ENCODE measurements at regions not wholly inside any gene's neighbourhood (a gene's known extent, or its start where the extent isn't known, plus 50 kb on each side); places are given as distances from the start of the nearest gene placed in this dataset.

GRCh38 chr20:22511943-22512910 lies 72.1 kb downstream of the FOXA2 start:
- no peaks in the 10 kb centered on the region for H3K4me1 ChIP-seq
- H3K9me3 ChIP-seq, result no peaks in the 10 kb centered on the region
- no peak for DNase-seq (ENCODE audit: low spot score in 2 of 2)
- no peaks in the 10 kb centered on the region for H3K36me3 ChIP-seq (replicated peaks)
- H3K27me3 ChIP-seq (ENCODE audit: low read depth), result no peaks in the 10 kb centered on the region
- H3K4me3 ChIP-seq, result no peak overlapping the region
- in situ Hi-C loops (cut with MboI; ENCODE audit: low sequenced_read_pairs), result no loop called here

- no peaks in the 10 kb centered on the region for H3K9me3 ChIP-seq
- H3K4me1 ChIP-seq, result no peaks in the 10 kb centered on the region
- H3K4me3 ChIP-seq, result no peak overlapping the region
- no peak for DNase-seq (ENCODE audit: low spot score in 2 of 2)
- in situ Hi-C loops (cut with MboI; ENCODE audit: low sequenced_read_pairs), result no loop called here
- H3K27me3 ChIP-seq (ENCODE audit: low read depth), result no peaks in the 10 kb centered on the region
- no peaks in the 10 kb centered on the region for H3K36me3 ChIP-seq (replicated peaks)
Observed at GRCh38 chr20:22509843-22510147, 74.6 kb downstream of the FOXA2 start.

GRCh38 chr20:22509090-22509842 lies 75.1 kb downstream of the FOXA2 start:
- Histone ChIP-seq H3K9me3 (no peaks in the 10 kb centered on the region), H3K27me3 (ENCODE audit: low read depth) (no peaks in the 10 kb centered on the region), H3K36me3 (replicated peaks) (no peaks in the 10 kb centered on the region), H3K4me3 (no peak overlapping the region), H3K4me1 (no peaks in the 10 kb centered on the region)
- in situ Hi-C loops (cut with MboI; ENCODE audit: low sequenced_read_pairs), result no loop called here
- DNase-seq (ENCODE audit: low spot score in 2 of 2), result no peak

GRCh38 chr20:22508426-22508825 lies 75.9 kb downstream of the FOXA2 start:
- H3K4me3 ChIP-seq, result no peak overlapping the region
- H3K4me1 ChIP-seq, result no peaks in the 10 kb centered on the region
- no peak for DNase-seq (ENCODE audit: low spot score in 2 of 2)
- H3K36me3 ChIP-seq (replicated peaks), result no peaks in the 10 kb centered on the region
- no peaks in the 10 kb centered on the region for H3K9me3 ChIP-seq
- H3K27me3 ChIP-seq (ENCODE audit: low read depth), result no peaks in the 10 kb centered on the region
- in situ Hi-C loops (cut with MboI; ENCODE audit: low sequenced_read_pairs), result no loop called here

- Histone ChIP-seq H3K9me3 (no peaks in the 10 kb centered on the region), H3K27me3 (ENCODE audit: low read depth) (no peaks in the 10 kb centered on the region), H3K4me3 (no peak overlapping the region), H3K36me3 (replicated peaks) (no peaks in the 10 kb centered on the region), H3K4me1 (no peaks in the 10 kb centered on the region)
- DNase-seq (ENCODE audit: low spot score in 2 of 2), result no peak
- in situ Hi-C loops (cut with MboI; ENCODE audit: low sequenced_read_pairs), result no loop called here
Observed at GRCh38 chr20:22507240-22507961, 77.0 kb downstream of the FOXA2 start.

GRCh38 chr20:22506827-22507226 lies 77.5 kb downstream of the FOXA2 start:
- DNase-seq (ENCODE audit: low spot score in 2 of 2), result no peak
- in situ Hi-C loops (cut with MboI; ENCODE audit: low sequenced_read_pairs), result no loop called here
- no peaks in the 10 kb centered on the region for H3K9me3 ChIP-seq
- no peaks in the 10 kb centered on the region for H3K36me3 ChIP-seq (replicated peaks)
- no peak overlapping the region for H3K4me3 ChIP-seq
- H3K4me1 ChIP-seq, result no peaks in the 10 kb centered on the region
- no peaks in the 10 kb centered on the region for H3K27me3 ChIP-seq (ENCODE audit: low read depth)

- Histone ChIP-seq H3K9me3 (no peaks in the 10 kb centered on the region), H3K27me3 (ENCODE audit: low read depth) (no peaks in the 10 kb centered on the region), H3K4me1 (no peaks in the 10 kb centered on the region), H3K36me3 (replicated peaks) (no peaks in the 10 kb centered on the region), H3K4me3 (no peak overlapping the region)
- in situ Hi-C loops (cut with MboI; ENCODE audit: low sequenced_read_pairs), result no loop called here
- no peak for DNase-seq (ENCODE audit: low spot score in 2 of 2)
Observed at GRCh38 chr20:22504829-22505377, 79.5 kb downstream of the FOXA2 start.

- H3K4me3 ChIP-seq, result no peak overlapping the region
- H3K36me3 ChIP-seq (replicated peaks), result no peaks in the 10 kb centered on the region
- no peaks in the 10 kb centered on the region for H3K4me1 ChIP-seq
- H3K9me3 ChIP-seq, result no peaks in the 10 kb centered on the region
- in situ Hi-C loops (cut with MboI; ENCODE audit: low sequenced_read_pairs), result no loop called here
- no peaks in the 10 kb centered on the region for H3K27me3 ChIP-seq (ENCODE audit: low read depth)
- DNase-seq (ENCODE audit: low spot score in 2 of 2), result no peak
Observed at GRCh38 chr20:22503577-22503976, 80.8 kb downstream of the FOXA2 start.

GRCh38 chr20:22502731-22503191 lies 81.6 kb downstream of the FOXA2 start:
- in situ Hi-C loops (cut with MboI; ENCODE audit: low sequenced_read_pairs), result no loop called here

GRCh38 chr20:22501566-22502344 lies 82.6 kb downstream of the FOXA2 start:
- no peak for DNase-seq (ENCODE audit: low spot score in 2 of 2)
- in situ Hi-C loops (cut with MboI; ENCODE audit: low sequenced_read_pairs), result no loop called here
- Histone ChIP-seq H3K4me1 (no peaks in the 10 kb centered on the region), H3K4me3 (no peak overlapping the region), H3K9me3 (no peaks in the 10 kb centered on the region), H3K27me3 (ENCODE audit: low read depth) (no peaks in the 10 kb centered on the region), H3K36me3 (replicated peaks) (no peaks in the 10 kb centered on the region)

More at GRCh38 chr20:22502731-22503191, 81.6 kb downstream of the FOXA2 start:
- Histone ChIP-seq H3K4me3 (no peak overlapping the region), H3K4me1 (no peaks in the 10 kb centered on the region), H3K9me3 (no peaks in the 10 kb centered on the region), H3K27me3 (ENCODE audit: low read depth) (no peaks in the 10 kb centered on the region), H3K36me3 (replicated peaks) (no peaks in the 10 kb centered on the region)
- DNase-seq (ENCODE audit: low spot score in 2 of 2), result no peak

- H3K9me3 ChIP-seq, result no peaks in the 10 kb centered on the region
- no peaks in the 10 kb centered on the region for H3K4me1 ChIP-seq
- no peaks in the 10 kb centered on the region for H3K36me3 ChIP-seq (replicated peaks)
- no peak overlapping the region for H3K4me3 ChIP-seq
- in situ Hi-C loops (cut with MboI; ENCODE audit: low sequenced_read_pairs), result no loop called here
- DNase-seq (ENCODE audit: low spot score in 2 of 2), result no peak
- H3K27me3 ChIP-seq (ENCODE audit: low read depth), result no peaks in the 10 kb centered on the region
Observed at GRCh38 chr20:22501034-22501433, 83.3 kb downstream of the FOXA2 start.

- no peaks in the 10 kb centered on the region for H3K27me3 ChIP-seq (ENCODE audit: low read depth)
- H3K4me3 ChIP-seq, result no peak overlapping the region
- no peak for DNase-seq (ENCODE audit: low spot score in 2 of 2)
- no peaks in the 10 kb centered on the region for H3K9me3 ChIP-seq
- in situ Hi-C loops (cut with MboI; ENCODE audit: low sequenced_read_pairs), result no loop called here
- no peaks in the 10 kb centered on the region for H3K36me3 ChIP-seq (replicated peaks)
- H3K4me1 ChIP-seq, result no peaks in the 10 kb centered on the region
Observed at GRCh38 chr20:22499515-22500166, 84.7 kb downstream of the FOXA2 start.
